GM18867 (cell line): ENCODE measurements at regions not wholly inside any gene's neighbourhood (a gene's known extent, or its start where the extent isn't known, plus 50 kb on each side); places are given as distances from the start of the nearest gene placed in this dataset.
"Not testable (repeated sequence)": the region's sequence is repeated elsewhere in the genome, so short reads cannot be mapped to it uniquely, and the experiment has no call there.

ENCODE experiments used
- ATAC-seq: cut with Tn5 transposase; IDR thresholded peaks from one replicate; pipeline ENCODE4 v1.9.1; 2021; ENCODE audit warnings: mild to moderate bottlenecking, moderate library complexity; ENCODE audit not compliant: unreplicated experiment

DNA sequence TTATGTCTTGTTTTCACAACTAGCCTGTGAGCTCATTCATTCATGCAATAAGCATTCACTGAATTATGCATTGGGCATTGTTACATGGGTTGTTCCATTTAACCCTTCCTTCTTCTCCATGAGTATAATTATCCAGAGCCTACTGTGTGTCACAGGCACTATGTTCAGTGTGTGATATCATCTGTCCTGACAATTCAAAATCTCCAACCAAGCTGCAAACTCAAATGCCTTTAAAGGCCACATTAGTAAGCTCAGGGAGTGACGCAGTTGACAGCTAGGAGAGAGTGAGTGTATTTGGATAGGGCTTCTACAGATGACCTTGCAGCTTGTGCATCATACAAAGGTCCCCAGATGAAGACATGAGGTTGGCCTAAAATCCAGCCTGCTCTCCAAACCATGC is 289.5 kb downstream of the OMA1 start:
- ATAC-seq: no peak

DNA sequence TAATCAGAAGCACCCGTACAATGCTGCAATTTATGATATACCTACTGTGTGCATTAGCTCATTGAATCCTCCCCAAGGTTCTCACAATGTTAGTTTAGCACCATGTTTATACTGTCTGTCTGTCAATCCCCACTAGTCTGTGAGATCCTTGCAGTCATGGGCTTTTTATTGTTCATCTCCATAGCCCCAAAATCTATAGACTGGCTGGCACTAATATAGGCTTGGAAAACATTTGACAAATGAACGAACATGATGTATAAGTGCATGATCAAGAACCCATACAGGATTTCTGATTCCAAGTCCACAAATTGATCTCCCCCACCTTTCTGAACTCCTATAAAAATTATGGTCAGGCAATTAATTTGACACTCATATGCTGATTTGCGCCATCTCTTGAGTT is 290.0 kb downstream of the OMA1 start:
- ATAC-seq: no peak

DNA sequence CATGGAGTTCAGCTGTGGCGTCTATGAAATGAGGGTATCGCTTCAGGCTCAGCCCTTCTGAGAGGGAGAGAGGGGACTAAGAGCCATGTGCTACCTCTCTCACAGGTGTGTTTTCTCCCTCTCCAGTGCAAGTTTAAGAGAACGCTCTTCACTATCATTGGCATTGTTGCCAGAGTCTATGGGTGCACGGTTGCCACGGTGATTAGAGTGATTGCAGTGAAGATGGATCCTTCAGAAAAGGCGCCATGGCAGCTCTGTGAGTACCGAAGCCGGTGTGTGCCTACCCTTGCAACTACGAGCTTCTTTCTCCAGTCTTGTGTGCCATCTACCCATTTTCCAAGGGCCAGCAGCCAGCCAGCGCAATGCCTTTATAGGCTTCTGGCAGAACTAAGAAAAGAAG is 290.5 kb downstream of the OMA1 start:
- no peak for ATAC-seq

DNA sequence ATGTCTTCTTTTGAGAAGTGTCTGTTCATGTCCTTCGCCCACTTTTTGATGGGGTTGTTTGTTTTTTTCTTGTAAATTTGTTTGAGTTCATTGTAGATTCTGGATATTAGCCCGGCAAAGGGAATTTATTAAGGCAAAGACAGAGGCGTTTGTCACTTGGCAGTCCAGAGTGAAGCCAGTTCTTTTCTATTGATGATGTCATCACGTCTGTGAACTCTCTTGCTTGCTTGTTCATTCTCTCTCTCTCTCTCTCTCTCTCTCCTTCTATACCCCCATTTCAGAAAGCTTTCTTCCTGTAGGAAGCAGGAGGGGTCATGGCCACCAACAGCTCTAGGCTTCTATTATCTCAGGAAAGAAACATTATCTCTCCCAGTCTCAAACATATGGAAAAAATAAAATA is 291.3 kb downstream of the OMA1 start:
- ATAC-seq: no peak

DNA sequence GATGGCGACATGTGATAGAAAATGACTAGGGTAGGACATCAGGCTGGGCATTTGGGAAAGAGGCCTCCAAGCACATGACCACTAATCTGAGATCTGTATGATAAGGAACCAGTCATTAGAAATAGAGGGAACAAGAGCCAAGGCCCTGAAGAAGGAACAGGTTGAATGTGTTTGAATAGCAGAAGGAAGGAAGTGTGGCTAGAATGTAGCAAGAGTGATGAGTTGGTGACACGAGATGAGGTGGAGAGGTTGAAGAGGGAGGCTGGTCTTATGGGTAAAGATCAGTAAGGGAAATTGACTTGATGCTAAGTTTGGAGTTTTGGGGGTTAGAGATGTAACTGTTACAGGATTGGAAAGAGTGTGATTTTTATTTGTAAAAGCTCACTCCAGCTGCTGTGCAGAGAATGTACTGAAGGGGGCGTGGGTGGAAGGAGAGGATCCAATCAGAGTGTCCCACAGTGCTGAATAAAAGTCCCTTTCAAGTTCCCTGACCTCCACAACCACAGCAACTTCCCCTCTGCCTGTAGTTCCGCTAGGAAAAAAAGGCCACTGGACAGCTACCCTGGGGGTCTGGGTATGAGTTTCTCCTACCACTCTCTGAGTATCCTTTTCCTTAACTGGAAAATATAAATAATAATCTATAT is 295.0 kb downstream of the OMA1 start:
- no peak for ATAC-seq

DNA sequence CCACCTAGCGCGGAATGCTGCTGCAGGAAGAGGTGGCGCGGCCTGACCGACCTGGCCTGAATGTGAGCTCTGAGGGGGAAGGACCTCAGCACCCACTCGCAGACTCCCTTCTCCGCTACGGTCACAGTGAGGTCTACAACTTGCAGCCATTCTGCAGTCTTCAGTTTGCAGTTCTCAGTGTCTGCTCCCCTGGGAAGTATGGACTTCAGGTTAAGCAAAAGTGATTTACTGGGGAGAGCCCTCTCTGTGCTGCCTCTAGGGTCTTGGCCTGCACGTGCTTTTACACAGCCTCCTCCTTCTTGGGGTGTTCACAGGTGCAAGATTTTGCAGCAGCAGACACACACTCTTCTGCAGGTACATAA is 296.0 kb downstream of the OMA1 start:
- no peak for ATAC-seq

DNA sequence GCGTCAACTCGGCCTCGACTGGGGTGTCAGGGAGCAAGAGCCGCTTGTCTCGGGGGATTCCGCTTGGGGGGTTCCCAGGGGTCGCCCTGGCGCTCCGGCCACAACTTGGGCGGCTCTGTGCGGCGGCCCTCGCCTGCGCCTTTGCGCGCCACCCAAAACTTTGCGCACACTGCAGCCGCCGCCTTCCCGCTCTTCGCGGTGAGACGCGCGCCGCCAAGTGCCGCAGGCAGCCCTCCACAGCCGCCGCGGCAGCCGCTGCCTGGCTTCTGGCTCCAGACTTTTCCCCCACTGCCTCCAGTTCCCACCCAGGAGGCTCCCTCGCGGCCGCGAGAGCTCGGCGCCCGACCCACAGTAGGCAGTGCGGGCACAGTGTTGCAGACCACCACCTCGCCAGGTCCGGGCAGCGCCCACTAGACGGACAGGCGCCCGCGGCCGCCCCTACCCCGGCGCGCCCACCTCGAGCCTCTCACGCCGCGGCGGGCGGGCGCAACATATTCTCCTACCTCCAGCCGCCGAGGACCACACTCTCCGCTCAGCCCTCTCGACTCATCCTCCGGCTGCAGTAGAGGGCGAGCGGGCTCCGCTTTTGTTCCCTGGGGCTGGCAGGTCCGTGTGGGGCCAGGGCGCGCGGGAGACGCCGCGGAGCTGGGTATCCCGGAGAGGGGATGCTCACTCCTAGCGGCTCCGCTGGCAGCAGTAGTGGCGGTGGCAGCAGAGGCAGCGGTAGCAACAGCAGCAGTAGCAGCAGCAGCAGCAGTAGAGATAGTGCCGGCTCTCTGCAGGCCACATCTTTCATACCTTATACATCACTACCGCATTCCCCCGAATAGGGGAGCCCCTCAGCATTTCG is 296.6 kb downstream of the OMA1 start:
- ATAC-seq: no peak

DNA sequence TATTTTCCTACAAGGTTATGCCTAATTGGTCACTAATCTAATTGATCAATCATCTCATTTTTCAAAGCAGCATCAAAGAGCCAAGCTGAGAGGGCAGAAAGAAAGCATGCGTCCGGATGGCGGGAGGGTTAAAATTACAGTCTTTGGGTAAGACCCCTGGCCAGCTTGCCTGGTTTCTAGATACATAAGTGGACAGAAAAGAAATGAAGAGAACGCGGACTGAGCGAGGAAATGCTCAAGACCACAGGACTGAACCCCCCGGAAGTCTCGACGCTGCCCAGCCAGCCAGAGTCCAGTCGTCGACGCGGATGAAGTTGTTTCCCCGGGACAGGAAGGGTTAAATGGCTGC is 297.2 kb downstream of the OMA1 start:
- no peak for ATAC-seq

DNA sequence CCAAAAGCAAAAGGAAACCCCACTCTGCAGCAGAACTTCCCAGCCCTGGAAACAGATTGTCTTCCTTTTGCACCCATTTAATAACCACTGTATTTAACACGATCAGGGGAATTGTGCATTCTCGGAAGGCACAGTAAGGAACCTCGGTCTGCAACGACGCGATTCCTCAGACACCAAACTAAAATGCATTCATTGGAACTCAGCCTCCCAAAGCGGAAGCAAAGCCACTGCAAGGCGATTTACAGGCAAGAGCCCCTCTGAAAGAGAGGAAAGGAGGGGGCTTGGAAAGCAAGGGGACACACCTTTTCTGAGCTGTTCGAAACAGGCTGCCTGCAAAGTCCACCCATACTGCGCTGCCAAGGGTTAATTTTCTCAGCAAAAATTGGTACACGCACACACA is 297.7 kb downstream of the OMA1 start:
- no peak for ATAC-seq

DNA sequence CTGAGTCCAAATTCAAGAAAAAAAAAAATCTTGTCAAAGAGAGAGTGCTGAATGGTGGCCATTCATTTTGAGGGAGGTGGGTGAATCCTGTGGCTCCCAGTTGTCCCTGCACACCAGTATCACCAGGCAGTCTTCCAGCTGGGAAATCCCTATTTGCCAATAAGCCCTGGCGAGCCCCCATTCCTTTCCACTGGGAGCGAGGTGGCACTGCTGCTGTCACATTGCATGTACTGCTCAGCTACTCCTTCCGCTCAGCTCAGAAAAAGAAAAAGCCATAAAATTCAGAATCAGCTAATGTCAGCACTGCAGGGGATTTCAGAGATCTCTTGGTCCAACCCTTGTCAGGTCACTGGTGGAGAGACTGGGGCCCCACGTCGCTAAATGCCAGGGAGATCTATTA is 298.5 kb downstream of the OMA1 start:
- ATAC-seq: no peak

DNA sequence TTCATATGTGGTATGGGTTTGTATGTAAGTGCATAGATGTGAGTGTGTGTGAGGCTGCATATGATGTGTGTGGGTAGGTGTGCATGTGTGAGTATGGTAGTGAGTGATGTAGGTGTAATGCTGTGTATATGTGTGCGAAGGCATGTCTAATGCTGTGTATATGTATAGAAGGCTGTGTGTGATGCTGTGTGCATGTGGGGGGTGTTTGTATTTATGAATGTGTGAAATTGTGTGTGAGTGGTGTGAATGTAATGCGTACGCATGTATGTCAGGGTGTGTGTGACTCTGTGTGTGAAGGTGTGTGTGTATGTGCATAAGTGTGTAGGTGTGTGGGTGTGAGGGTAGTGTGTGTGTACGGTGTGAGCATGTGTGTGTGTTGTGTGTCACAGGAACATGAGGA is 300.0 kb downstream of the OMA1 start:
- ATAC-seq: no peak

DNA sequence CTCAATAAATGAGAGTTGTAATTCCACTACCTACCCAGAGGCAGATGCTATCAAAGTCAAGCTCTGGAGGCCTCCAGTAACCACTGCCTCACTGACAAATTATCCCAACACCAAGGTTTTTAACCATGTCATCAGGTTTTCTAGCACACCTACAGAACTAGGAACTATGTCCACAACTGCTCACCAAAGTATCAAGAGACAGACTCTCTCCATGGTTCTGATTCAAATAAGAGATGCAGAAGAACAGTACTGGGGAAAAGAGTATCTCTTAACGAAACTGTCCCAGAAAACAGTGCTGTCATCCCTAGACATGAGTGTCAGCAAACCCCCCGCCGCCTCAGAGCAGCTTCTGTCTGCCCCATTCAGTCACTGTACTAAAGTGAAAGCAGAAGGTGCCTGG is 301.7 kb downstream of the OMA1 start:
- ATAC-seq: no peak

DNA sequence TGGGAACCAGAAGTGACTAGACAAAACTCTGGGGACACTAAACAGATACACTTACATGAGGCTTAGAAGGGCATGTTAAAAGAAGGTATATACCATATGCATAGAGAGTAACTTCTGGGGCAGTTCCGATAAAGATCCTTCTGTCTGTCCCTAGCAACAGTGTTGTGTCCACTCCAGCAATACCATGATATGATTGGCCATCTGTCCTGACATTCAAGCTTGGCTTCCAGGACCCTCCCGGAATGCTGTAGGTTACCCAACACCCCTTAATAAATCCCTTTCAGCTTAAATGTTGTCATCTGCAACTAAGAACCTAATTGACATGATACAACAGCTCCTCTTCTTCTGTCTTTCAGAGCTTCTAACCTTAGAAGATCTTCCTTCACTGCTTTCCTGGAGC is 307.7 kb downstream of the OMA1 start:
- ATAC-seq: no peak

DNA sequence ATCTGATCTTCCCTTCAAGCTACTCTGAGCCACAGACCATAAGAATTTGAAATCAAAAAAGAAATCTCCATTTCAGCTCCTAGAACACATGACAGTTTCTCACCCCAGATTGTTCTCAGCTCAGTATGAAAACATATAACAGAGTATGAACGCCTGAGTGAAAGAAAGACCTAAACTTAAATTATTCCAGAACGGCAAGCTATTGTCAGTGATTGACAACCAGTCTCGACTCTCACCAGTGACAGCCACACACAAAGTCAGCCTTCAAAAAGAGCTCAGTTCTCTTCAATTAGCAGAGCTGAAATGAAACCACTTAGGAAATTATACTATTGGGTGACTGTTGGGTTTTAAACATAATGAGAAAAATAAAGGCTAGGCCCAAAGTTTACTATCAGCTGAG is 312.8 kb downstream of the OMA1 start:
- ATAC-seq: no peak

DNA sequence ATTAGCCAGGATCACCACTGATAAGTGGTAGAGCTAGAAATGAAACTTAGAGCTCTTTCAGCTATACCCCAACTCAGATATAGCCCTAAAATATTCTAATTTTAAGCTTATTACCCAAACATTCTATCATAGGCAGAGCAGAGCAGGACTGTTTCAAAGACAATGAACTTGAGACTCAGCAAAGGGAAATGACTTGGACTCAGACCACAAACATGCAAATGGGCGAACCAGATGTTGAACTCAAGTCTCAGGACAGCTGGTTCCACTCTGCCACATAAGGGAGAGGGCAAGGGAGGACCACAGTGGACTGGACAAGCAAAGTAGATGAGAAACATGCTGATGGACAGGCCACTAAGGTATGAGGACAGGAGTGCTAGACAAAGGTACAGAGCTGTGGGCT is 315.3 kb downstream of the OMA1 start:
- peak; percentile 77 for ATAC-seq

DNA sequence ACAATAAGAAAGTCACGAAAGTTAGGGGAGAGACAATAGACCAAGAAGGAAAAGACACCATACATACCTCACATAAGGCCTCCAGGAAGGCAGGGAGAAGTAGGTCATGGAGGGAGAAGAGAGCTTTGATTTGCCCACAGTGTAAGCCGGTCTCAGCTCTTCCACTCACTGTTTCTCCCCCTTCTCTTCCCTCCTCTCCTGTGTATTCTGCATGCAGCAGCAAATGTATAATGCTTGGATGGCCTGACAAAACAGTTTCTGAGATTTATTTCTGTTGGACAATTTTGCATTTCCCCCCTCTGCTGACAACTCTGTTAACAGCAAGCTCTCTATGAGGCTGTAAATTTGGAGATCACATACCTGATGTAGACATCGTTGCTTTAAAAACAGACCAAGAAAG is 318.9 kb downstream of the OMA1 start:
- ATAC-seq: no peak

DNA sequence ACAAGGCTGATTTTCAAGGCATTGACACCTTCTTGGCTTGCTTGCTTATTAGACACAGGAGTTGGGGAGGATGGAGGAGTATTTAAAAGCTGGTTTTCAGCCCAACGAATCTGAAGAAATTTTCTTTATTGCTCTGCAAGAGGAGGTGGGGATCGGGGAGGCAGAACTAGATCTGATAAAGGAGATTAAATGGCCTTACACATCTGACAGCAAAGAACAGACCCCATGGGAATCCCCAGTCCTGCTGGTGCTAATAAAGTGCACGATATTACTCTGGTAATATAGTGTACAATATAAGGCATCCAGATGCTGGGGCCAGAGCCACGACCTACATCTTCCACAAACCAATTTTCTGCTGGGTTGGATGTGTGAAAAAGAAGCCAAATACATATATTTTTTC is 323.0 kb downstream of the OMA1 start:
- ATAC-seq: no peak

DNA sequence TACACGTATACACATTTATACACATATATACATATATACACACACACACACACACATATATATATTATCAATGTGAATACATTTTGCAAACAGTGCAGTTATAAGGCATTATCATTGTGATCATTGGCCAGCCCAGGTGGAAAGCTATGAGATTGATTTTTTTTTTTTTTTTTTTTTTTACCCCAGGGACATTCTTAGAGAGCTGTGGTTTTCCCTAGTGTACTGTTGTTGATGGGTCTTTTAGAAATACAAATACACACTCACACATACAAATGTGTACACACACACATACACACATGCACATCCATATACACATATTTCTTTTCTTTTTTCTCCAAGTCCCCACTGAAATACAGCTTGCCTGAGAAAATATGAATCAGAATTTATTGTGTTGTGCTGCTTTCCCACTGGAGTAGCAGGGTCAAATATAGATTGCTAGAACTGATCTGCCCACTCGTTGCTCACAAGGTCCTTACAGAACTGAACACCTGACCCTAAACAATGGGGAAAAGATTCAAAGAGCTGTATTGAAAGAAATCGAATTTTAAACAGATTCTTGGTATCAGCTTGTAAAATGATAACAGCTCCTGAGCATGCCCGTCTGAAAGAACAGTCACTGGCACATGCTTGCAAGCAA is 325.6 kb downstream of the OMA1 start:
- no peak for ATAC-seq

DNA sequence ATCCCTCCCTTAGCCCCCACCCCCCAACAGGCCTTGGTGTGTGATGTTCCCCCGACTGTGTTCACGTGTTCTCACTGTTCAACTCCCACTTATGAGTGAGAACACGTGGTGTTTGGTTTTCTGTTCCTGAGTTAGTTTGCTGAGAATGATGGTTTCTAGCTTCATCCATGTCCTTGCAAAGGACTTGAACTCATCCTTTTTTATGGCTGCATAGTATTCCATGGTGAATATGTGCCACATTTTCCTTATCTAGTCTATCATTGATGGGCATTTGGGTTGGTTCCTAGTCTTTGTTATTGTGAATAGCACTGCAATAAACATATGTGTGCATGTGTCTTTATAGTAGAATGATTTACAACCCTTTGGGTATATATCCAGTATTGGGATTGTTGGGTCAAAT is 330.4 kb downstream of the OMA1 start:
- ATAC-seq: not testable (repeated sequence)

DNA sequence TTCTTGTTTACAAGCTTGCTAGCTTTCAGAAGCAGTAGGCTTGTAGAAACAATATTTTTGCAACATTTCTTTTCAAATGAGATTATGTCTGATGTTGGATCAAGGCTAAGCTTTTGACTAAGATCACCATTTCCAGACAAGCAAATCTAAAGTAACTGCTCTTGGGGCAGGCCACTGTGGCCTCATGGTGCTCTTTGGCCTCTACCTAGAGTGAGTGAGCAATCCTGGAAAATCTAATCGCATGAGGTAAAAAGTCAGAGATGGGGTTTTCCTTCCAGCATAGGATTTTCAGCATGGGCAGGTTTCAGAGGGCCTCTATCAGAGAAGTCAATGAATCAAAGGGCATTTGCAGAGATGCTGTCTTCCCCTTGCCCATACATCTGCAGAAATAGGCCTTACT is 331.9 kb downstream of the OMA1 start:
- ATAC-seq: no peak

DNA sequence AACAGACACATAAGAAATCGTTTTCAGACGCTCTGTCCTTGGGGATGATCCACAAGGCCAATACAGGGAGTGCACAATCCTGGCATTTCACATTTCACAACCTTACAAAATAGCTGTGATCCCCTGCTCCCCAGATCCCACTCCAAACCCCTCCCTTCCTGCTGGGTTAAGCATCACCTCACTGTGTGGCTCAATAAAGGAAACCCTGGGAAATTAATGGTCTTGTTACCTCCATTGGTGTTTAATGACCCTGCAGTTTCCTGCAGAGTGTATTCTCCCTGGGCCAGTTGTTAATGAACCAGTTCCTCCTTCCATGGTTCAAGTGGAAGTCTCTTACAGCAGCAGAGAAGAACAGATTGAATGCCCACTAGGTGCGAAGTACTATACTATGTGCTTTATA is 334.7 kb downstream of the OMA1 start:
- ATAC-seq: no peak

DNA sequence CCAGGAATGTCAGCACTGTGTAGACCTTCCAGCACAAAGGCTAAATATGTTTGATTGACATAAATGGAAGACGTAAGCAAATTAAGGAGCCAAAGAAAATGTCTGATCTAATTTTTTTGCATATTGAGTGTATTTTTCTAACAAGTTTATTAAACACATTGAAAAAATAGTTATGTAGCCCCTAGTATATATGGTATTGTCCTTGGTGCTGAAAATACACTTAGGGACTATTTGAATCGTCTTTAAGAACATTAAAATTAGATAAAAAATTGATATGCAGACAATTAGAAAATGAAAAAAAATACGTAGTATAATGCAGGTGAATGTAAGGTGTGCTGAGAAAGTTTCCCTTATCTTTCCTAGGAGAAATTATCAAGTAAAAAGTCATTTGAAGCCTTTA is 337.0 kb downstream of the OMA1 start:
- no peak for ATAC-seq
